Mammary epithelial cell (primary cell): ENCODE measurements at regions not wholly inside any gene's neighbourhood (a gene's known extent, or its start where the extent isn't known, plus 50 kb on each side); places are given as distances from the start of the nearest gene placed in this dataset.

Experiments used
- CTCF ChIP-seq, 2 donors: IDR thresholded peaks in 1 of 2; conservative IDR thresholded peaks in 1 of 2; 2 replicates each; pipeline ENCODE4 v1.5.1; 2011 to 2012; ENCODE audit warnings: inconsistent platforms in 2 of 2, low read length in 2 of 2, mild to moderate bottlenecking in 2 of 2, control low read depth in 1 of 2, low read depth in 1 of 2; ENCODE audit not compliant: insufficient read depth in 1 of 2; ENCODE audit errors: extremely low read depth in 1 of 2
- EZH2 ChIP-seq: IDR thresholded peaks from 2 replicates; pipeline ENCODE4 v1.6.1; 2012; ENCODE audit warnings: low read length, inconsistent platforms, borderline replicate concordance

- TF ChIP-seq EZH2 = no peak
- peak; percentile 49 to 66 for TF ChIP-seq CTCF (conservative IDR thresholded peaks at IDR 0.05 in 1 of 2, IDR thresholded peaks at IDR 0.05 in 1 of 2; ENCODE audit: extremely low read depth in 1 of 2, insufficient read depth in 1 of 2, low read depth in 1 of 2, low read length in 2 of 2)
These were observed 361.5 kb upstream of the ZP4 start for GRCh38 chr1:238252033-238252802.
